Pancreas (tissue), 10 donors: ENCODE measurements at regions not wholly inside any gene's neighbourhood (a gene's known extent, or its start where the extent isn't known, plus 50 kb on each side); places are given as distances from the start of the nearest gene placed in this dataset.
A peak's percentile ranks its signal among the peaks of the same experiment; 100 is the strongest.

ENCODE experiments used
- ATAC-seq, 4 donors: fragments of 200-7000 bp; cut with Tn5 transposase; one replicate each; pipeline versions ENCODE4 v1.8.0 to v1.9.1; 2020; ENCODE audit warnings: mild to moderate bottlenecking in 4 of 4, moderate library complexity in 4 of 4
- DNase-seq, 6 donors: peaks; one replicate each; pipeline ENCODE4 v3.0.0-alpha.2; 2020
- FAIRE-seq: peaks from 2 replicates; lab custom pipeline; 2012; peaks lifted over from hg19 to GRCh38; lab: Jason Lieb, UNC
- H3K27ac ChIP-seq, 4 donors: fragments of 200-600 bp; sonication (generic); 1 replicate in 3 of 4; 2 replicates in 1 of 4; pipeline versions ENCODE4 v1.5.0 to v1.8.0; 2020
- H3K27me3 ChIP-seq, 4 donors: fragments of 200-600 bp; one replicate each; pipeline ENCODE4 v1.8.0; 2021
- H3K36me3 ChIP-seq, 3 donors: fragments of 200-600 bp; sonication (generic) in 1 of 3; one replicate each; pipeline versions ENCODE4 v1.5.0 to v1.8.0; 2020 to 2021
- H3K4me1 ChIP-seq, 3 donors: fragments of 200-600 bp; one replicate each; pipeline ENCODE4 v1.8.0; 2021
- H3K4me3 ChIP-seq, 4 donors: fragments of 200-600 bp; sonication (generic) in 2 of 4; one replicate each; pipeline versions ENCODE4 v1.5.0 to v1.8.0; 2020 to 2021
- H3K9me3 ChIP-seq, 4 donors: fragments of 200-600 bp; one replicate each; pipeline ENCODE4 v1.8.0; 2021
- CTCF ChIP-seq, 4 donors: fragments of 200-600 bp; sonication (generic) in 3 of 4; IDR thresholded peaks; one replicate each; pipeline versions ENCODE4 v1.5.0 to v1.8.0; 2021; ENCODE audit warnings: antibody characterized with exemption in 4 of 4
- WGBS, 2 donors: extraction: QIAGEN DNeasy Blood & Tissue Kit; methylation state at CpG; one replicate each; pipeline ENCODE4 v1.1.7; 2013; 5-methylcytosine and 5-hydroxymethylcytosine counted together
- intact Hi-C, 3 donors: fragments of 100-400 bp; cut with DNase I; formaldehyde crosslinking; loops; one replicate each; pipeline versions ENCODE4 v1.11.1 to v1.14.2; 2022
- donor health status: healthy with polysubstance abuse.
- donor health status: DM: no; HTN: no; CAD: no; lungs with moderate emphysema.
- donor health status: DM: no; HTN: no; CAD: no.
- donor health status: control.
- donor health status: control.
- donor health status: Bipolar disorder and iron deficiency.
- donor health status: DM: yes; HTN: yes; CAD: no.
- donor health status: DM: no; HTN: no; CAD: no.
- donor health status: DM: no; HTN: no; CAD: no.
- donor health status: DM: yes; HTN: yes; CAD: no.

DNA sequence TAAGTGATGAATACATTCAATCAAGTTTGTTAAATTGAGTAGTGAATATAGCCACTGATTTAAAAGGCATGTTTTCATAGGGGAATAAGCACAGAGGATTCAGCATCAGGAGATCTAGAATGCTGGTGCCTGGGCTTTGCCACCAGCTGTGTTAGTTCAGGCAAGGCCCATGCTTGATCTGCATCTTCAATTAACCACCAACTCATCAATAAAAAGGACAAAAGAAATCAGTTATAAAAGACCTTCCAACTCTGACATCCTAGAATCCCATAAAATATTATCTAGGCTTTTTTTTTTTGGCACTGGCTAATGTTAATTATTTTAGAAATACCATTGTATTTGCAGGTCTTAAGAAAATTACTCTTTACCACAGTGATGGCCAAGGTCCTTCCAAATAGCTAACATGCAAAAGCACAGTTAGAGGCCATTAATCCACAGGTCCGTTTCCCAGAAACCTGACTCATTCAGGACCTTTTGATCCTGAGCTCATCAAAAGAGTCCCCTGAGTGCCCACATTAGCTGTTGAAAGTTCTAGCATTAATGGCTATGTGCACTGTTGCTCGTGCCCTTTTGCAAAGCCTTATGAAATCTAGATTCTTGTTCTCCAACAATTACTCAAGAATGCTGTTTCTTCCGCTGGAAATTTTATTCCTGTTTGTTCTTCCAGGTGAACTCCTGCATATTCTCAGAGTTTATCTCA is 170.0 kb downstream of the CYRIA start:
- FAIRE-seq = no peak
- 67 to 77% methylated on average over 3 of the region's 3 CpGs for WGBS, 2 donors
- DNase-seq = no peak
- no peak overlapping the region for H3K4me3 ChIP-seq
- no peak for TF ChIP-seq CTCF (IDR thresholded peaks at IDR 0.05)
- no peak overlapping the region for H3K27ac ChIP-seq
- H3K4me1 ChIP-seq = no peaks in the 10 kb centered on the region
- intact Hi-C loops = loop anchor here in 1 of 3 donors (5.0 to 10.0 kb wide), 2 partner anchors 558 to 851 kb away; no protein-coding TSS in a partner anchor
- no peaks in the 10 kb centered on the region for H3K9me3 ChIP-seq
- peak in 1 of 4 donors; percentile 35 for ATAC-seq
- peaks cover 0 to under 1% (median 0%) of the 10 kb centered on the region in 4 donors for H3K27me3 ChIP-seq
- H3K36me3 ChIP-seq = no peaks in the 10 kb centered on the region

- DNase-seq (no peak), ATAC-seq (no peak), FAIRE-seq (no peak)
- no peak overlapping the region for H3K27ac ChIP-seq
- H3K36me3 ChIP-seq = no peaks in the 10 kb centered on the region
- H3K9me3 ChIP-seq = no peaks in the 10 kb centered on the region
- TF ChIP-seq CTCF (IDR thresholded peaks at IDR 0.05) = no peak
- intact Hi-C loops = loop anchor here in 1 of 3 donors (5.0 to 10.0 kb wide), 2 partner anchors 558 to 850 kb away; no protein-coding TSS in a partner anchor
- WGBS, 2 donors = 55 to 62% methylated on average over 5 of the region's 5 CpGs
- no peaks in the 10 kb centered on the region for H3K4me1 ChIP-seq
- H3K27me3 ChIP-seq = peaks cover 0 to 8% (median 0%) of the 10 kb centered on the region in 4 donors
- H3K4me3 ChIP-seq = no peak overlapping the region
Measured at GRCh38 chr2:16494836-16495508, 170.7 kb downstream of the CYRIA start.

GRCh38 chr2:16493788-16494187 is 171.8 kb downstream of the CYRIA start:
- Histone ChIP-seq H3K4me3 (no peak overlapping the region), H3K36me3 (no peaks in the 10 kb centered on the region), H3K27me3 (peaks cover 0 to 8% (median 0%) of the 10 kb centered on the region in 4 donors), H3K4me1 (no peaks in the 10 kb centered on the region), H3K9me3 (no peaks in the 10 kb centered on the region), H3K27ac (no peak overlapping the region)
- intact Hi-C loops = loop anchor here in 1 of 3 donors (10.0 kb wide), 1 partner anchor 849 kb away; no protein-coding TSS in a partner anchor
- DNase-seq (no peak), ATAC-seq (no peak), FAIRE-seq (no peak)
- TF ChIP-seq CTCF (IDR thresholded peaks at IDR 0.05) = no peak
- WGBS, 2 donors = 67 to 83% methylated on average over 3 of the region's 3 CpGs

DNA sequence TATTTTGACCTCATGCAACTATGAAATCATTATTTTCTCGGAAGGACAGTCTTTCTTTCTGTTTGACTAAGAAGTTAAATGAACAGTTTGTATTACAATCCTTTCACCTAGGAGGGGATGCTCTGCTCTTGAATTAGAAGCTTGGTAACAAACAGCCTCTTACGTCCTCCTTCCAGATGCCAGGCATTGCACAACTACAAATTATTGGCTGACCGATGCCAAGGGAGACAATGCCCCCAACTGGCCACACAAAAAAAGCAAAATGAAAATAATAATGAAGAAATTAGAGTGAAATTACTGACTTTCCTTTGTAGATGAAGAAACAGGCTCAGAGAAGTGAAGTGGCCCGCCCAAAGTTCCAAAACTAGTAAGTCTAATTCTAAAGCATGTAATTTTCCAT is 177.9 kb downstream of the CYRIA start:
- Histone ChIP-seq H3K27me3 (peaks cover 0 to 8% (median 0%) of the 10 kb centered on the region in 4 donors), H3K4me3 (no peak overlapping the region), H3K9me3 (no peaks in the 10 kb centered on the region), H3K36me3 (no peaks in the 10 kb centered on the region), H3K27ac (no peak overlapping the region), H3K4me1 (no peaks in the 10 kb centered on the region)
- WGBS, 2 donors = 29 to 32% methylated on average over 4 of the region's 4 CpGs
- intact Hi-C loops = no loop called here
- ATAC-seq (peak in 3 of 4 donors; percentile 68 to 82 (median 72)), FAIRE-seq (no peak), DNase-seq (peak in 2 of 6 donors; percentile 5 to 34)
- TF ChIP-seq CTCF (IDR thresholded peaks at IDR 0.05) = peak in 3 of 4 donors; percentile 15 to 39 (median 26)
